A172 (cell line): ENCODE measurements at regions not wholly inside any gene's neighbourhood (a gene's known extent, or its start where the extent isn't known, plus 50 kb on each side); places are given as distances from the start of the nearest gene placed in this dataset.
"Not testable (repeated sequence)": the region's sequence is repeated elsewhere in the genome, so short reads cannot be mapped to it uniquely, and the experiment has no call there.

Source experiments
- DNase-seq: peaks from one replicate; pipeline ENCODE4 v3.0.0-alpha.2; 2015; ENCODE audit warnings: low spot score

DNA sequence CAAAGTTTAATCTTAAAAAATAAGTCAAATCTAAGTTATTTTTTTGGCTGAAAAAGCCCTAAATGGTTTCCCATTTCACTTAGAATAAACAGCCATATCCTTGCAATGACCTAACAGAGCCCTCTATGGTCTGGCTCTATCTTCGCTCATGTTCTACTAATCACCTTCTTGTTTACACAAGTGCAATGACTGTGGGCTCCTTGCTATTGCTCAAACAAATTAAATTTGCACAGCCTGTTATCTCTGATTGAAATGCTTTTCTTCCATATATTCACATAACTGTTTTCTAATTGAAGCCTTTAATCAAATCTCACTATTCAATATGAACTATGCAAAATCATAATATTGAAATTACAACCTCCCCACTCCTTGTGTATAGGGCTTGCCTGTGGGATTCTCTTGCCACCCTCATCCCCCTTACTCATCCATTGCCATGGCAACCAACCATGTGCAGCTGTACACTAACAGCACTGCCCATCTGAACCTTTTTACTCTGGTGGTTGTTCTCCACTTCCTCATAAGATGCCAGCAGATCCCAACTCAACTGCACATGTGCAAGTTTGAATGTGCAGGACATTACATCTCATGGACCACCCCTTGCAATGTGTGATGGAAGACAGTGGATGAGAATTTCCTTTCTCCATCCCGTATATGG lies 1083.2 kb downstream of the SOCS6 start:
- no peak for DNase-seq

DNA sequence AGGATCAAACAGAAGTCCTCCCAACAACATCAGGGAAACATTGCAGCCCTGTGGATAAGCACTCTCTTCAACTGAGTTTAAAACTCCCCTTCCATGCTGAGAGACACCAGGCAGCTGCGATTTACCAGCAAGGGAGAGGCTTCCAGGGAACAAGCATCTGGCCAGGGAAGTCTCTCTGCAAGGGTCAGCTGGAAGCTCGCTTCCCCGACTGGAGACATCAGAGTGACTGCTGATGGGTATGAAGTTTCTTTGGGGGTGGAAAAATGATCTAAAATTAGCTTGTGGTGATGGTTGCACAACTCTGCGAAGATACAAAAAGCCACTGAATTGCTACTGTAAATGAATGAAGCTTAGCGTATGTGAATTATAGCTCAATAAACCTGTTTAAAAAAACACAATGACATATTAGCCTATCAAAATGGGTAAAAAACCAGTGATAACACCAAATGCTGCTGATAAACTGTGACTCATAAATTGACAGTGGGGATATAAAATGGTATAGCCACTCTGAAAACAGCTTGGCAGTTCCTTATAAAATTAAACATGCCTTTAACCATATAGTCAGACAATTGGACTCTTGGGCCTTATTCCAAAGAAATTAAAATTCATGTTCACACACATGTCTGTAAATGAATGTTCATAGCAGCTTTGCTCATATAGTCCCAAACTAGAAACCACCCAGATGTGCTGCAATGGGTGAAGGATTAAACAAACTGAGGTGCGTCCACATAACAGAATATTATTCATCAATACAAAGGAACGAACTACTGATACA lies 1082.0 kb downstream of the SOCS6 start:
- DNase-seq, result peak; percentile 6

DNA sequence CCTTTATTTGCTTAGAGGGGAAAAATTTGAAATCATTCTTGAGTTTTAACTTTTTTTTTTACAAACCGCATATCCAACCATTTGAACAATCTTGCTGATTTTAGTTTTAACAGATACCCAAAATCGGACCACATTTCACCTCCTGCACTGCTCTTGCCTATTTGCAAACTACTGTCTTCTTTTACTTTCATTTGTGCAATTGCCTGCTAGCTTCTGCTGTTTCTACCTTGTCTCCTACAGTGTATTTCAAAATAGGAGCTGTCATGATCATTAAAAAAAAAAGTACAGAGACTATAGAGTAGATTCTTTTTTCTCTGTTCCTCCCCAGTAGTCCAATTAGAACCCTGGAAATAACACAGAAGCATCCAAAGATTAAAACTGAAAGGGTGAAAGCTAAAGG lies 1081.2 kb downstream of the SOCS6 start:
- DNase-seq, result no peak

DNA sequence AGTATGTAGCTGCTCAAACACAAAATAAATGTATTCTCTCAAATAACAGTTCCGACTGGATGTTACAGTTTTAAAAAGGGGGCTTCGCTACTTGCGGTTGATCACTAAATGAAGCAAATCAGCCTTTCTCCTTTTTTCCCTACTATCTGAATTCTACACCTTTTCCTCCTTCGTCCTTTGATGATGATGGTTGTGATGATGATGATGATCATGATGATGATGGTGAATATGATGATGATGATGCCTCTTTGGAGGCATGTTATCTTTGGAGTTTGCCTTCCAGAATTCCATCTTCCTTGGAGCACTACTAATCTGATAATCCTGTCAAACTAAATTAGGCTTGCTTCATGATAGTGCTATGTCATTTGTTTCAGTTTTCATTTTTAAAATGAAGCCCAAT lies 1073.3 kb downstream of the SOCS6 start:
- DNase-seq, result no peak

DNA sequence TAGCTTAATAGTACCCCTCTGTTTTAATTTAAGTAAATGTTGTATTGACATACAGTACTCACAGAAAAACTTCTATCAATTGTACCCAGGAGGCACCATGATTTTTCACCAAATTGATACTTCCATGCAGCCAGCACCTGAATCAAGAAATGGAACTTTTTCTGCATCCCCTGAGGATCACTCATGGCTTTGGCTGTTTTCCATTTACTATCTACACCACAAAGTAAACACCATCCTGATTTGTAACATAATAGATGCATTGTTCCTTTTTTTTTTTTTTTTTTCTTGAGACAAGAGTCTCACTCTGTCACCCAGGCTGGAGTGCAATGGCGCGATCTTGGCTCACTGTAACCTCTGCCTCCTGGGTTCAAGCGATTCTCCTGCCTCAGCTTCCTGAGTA lies 1066.8 kb downstream of the SOCS6 start:
- not testable (repeated sequence) for DNase-seq

- DNase-seq, result no peak
These were observed 1063.8 kb downstream of the SOCS6 start for GRCh38 chr18:71352618-71353017.

- DNase-seq, result no peak
These were observed 1047.8 kb downstream of the SOCS6 start for GRCh38 chr18:71336576-71337210.

DNA sequence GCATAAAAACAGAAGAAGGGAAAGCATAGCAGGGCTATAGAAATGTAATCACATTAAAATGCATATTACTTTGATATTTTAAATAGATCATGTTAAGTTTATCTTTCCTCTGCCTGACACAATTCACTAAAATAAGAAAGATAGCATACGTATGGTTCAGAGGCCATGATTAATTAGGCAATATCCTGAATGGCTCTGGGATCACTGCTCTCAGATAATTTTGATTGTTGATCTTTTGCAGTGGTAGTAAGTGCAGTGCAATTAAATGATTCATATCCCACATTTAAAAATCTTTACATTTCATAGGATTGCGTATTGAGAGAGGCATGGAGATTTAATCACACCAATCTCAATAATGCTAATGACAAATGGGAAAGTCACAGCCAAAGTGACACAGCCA lies 1040.7 kb downstream of the SOCS6 start:
- DNase-seq, result no peak

- no peak for DNase-seq
These were observed 1040.3 kb downstream of the SOCS6 start for GRCh38 chr18:71329114-71329513.

- no peak for DNase-seq
These were observed 1039.0 kb downstream of the SOCS6 start for GRCh38 chr18:71327850-71328249.

DNA sequence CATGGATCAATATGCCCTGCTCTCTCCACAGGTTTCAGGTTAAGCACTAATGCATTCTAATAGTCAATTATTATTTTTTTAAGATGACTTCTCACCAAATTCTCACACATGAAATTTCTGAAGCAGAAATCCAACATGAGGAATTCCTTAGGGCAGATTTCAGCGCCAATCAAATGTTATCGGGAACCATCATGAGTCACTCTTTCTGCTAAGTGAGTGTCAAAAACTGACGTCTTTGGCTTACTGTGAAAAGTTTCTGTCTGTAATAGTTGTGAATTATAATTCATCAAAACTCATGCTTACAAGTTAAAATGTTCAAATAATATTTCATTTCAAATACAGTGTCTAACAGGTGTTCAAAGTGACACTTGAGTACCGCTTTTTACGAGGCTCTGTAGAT lies 1038.6 kb downstream of the SOCS6 start:
- no peak for DNase-seq

DNA sequence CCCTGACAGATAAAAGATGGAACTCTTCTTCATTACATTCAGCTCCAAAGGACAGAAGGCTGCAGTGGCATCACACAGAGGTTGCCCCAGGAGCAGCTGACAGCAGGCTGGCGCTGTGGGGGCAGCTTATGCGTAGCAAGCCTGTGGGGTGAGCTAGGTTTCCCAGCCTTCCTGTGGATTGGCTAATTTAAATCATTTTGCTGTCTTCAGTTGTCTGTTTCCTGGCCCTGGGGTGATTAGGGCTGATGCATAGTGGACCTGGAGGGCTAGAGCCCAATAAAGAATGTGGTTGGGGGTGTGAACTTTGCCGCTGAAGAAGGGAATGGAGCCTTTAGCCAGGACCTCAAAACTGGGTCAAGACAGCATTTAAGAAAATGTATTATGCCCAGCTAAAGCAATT lies 1038.0 kb downstream of the SOCS6 start:
- no peak for DNase-seq

DNA sequence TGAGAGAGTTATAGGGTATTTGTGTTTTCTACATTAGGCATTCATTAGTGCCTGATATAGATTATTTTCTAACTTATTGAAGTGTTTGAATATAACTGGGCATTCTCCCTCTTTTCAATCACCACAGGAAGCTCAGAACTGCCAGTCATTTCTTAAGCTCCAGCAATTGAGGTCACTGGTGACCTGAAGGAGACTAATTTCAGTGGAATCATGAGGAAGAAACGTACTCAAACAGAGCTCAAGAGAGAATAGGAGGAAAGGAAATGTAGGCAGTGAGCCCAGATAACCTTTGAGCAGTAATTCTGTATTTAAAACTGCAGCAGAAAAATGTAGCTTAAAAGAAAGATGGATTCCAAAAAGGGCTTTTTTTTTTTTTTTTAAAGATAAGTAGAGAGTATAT lies 1035.5 kb downstream of the SOCS6 start:
- no peak for DNase-seq

DNA sequence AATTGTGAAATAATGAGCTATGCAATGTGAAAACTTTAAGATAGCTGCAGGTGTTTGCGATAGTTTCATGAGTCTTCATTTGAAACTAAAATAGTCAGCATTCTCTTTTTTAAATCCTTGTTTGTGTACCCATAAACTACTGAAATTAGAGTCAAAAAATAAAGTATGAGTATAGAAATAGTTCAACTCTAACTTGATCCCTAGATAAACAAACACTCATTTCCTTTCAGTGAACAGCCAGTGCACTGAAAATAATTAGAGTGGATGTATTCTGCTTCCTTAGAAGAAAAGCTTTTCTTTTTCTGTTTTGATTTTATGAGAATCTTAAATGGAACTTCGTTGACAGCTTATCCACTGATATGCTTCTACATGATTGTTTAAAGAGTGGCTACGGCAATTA lies 1033.4 kb downstream of the SOCS6 start:
- no peak for DNase-seq

DNA sequence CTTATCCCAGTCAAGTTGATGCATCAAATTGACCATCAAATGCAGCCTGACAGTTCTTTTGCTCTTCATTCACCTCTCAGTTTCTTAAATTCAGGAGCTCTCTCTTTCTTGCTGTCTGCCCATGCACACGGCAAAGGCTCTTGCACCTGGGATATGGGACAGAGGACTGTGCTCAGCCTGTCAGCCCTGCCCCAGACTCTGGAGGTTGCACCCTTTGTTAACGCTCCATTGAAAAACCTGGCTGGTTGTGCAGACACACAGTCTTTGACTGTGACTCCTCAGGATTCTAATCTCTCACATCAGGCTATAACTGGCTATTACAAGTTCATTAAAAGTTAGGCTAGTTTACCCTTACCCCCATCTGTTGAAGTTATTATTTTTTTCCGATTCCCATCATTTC lies 1032.5 kb downstream of the SOCS6 start:
- DNase-seq, result no peak

DNA sequence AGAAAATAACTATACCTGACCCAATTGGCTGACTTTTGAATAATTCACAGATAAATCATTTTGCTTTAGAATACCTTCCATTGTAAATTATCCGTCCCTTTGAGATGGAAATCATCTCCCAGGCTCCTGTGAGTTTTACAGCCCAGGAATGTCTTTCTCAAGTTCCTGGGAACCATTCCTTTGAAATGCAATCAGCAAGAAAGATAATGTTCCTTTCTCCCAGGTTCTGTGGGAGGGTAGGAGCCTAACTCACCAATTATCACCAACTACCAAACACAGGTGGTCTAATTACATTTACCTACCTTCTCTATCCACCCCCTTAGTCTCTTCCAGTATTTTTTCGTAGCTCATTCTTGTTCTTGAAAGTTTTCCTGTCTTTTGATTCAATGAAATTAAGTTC lies 1016.0 kb downstream of the SOCS6 start:
- no peak for DNase-seq

DNA sequence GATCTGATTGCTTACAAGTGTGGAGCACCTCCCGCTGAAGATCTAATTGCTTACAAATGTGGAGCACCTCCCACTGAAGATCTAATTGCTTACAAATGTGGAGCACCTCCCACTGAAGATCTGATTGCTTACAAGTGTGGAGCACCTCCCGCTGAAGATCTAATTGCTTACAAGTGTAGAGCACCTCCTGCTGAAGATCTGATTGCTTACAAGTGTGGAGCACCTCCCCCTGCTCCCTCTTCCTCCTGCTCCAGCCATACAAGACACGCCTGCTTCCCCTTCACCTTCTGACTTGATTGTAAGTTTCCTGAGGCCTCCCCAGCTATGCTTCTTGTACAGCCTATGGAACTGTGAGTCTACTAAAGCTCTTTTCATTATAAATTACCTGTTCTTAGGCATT lies 1014.9 kb downstream of the SOCS6 start:
- DNase-seq, result not testable (repeated sequence)

DNA sequence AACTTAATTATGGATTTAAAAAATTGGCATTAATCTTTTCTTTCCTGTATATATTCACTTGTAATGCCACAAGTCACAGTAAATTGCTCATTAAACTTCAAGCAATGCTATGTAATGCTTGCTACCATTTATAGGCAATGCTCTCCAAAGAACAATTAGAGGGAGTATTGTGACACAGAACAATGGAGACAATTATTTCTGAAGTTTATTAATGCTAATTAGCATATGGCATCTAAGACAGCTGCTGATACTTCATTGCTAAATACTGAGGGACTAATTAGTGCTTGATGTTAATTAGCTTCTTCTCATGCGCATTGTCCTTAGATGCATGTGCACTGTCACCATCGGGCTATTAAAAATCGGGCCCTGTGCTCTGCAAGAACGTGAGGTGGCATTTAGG lies 1012.8 kb downstream of the SOCS6 start:
- DNase-seq, result no peak

DNA sequence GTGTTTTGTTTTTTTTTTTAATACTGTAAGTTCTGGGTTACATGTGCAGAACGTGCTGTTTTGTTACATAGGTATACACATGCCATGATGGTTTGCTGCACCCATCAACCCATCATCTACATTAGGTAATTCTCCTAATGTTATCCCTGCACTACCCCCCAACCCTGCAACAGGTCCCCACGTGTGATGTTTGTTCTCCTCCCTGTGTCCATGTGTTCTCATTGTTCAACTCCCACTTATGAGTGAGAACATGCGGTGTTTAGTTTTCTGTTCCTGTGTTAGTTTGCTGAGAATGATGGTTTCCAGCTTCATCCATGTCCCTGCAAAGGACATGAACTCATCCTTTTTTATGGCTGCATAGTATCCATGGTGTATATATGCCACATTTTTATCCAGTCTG lies 1005.4 kb downstream of the SOCS6 start:
- not testable (repeated sequence) for DNase-seq

DNA sequence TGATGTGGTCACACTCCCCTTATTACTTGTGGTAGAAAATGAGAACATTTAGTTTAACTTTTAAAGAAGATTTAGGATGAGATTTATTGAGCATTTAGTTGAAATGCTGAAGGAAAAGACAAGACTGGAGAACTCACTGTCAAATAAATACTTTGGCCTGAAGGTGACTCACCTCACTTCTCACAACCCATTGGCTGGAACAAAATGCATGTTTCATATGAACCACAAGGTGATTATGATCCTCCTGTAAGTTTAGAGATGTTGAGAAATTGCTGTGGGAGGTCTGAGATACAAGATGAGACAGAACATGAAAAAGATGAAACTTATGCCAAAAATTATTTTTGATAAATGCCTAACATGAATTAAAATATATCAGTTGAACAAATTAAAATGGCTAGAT lies 1004.5 kb downstream of the SOCS6 start:
- DNase-seq, result peak; percentile 0

GRCh38 chr18:71287268-71287667 lies 998.4 kb downstream of the SOCS6 start:
- DNase-seq, result no peak

DNA sequence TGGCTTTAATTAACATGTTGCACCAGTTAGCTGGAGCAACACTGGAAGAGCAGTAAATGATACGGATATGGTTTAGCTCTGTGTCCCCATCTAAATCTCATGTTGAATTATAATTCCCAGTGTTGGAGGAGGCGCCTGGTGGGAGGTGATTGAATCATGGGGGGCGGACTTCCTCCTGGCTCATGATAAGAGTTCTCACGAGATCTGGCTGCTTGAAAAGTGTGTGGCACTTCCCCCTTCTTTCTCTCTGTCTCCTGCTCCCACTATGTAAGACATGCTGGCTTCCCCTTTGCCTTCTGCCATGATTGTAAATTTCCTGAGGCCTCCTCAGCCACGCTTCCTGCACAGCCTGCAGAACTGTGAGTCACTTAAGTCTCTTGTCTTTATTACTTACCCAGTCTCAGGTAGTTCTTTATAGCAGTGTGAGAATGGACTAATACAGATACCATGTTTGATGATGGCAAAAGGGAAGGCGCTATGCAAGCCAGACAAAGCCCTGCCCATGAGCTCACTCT lies 963.6 kb downstream of the SOCS6 start:
- DNase-seq, result no peak

- DNase-seq, result no peak
These were observed 961.3 kb downstream of the SOCS6 start for GRCh38 chr18:71250191-71250590.
